Umbilical cord (tissue), 1 donor: ENCODE measurements at regions not wholly inside any gene's neighbourhood (a gene's known extent, or its start where the extent isn't known, plus 50 kb on each side); places are given as distances from the start of the nearest gene placed in this dataset.

ENCODE experiments used
- DNase-seq: peaks from one replicate; pipeline ENCODE4 v3.0.0-alpha.2; 2015; ENCODE audit warnings: low spot score

GRCh38 chr4:15366721-15367120 is 61.1 kb upstream of the C1QTNF7 start:
- no peak for DNase-seq

- DNase-seq, result peak; percentile 31
Measured at GRCh38 chr4:15368856-15369255, 59.0 kb upstream of the C1QTNF7 start.

- no peak for DNase-seq
Measured at GRCh38 chr4:15370296-15370695, 57.5 kb upstream of the C1QTNF7 start.

GRCh38 chr4:15373363-15373762 is 54.5 kb upstream of the C1QTNF7 start:
- DNase-seq, result no peak

GRCh38 chr4:15374656-15375055 is 53.2 kb upstream of the C1QTNF7 start:
- peak; percentile 91 for DNase-seq

- DNase-seq, result no peak
Measured at GRCh38 chr4:15375667-15376066, 52.2 kb upstream of the C1QTNF7 start.

- no peak for DNase-seq
Measured at GRCh38 chr4:15376145-15376544, 51.7 kb upstream of the C1QTNF7 start.

GRCh38 chr4:15376594-15376993 is 51.2 kb upstream of the C1QTNF7 start:
- no peak for DNase-seq
